PFSK-1 (cell line): ENCODE measurements at regions not wholly inside any gene's neighbourhood (a gene's known extent, or its start where the extent isn't known, plus 50 kb on each side); places are given as distances from the start of the nearest gene placed in this dataset.

Source experiments
- FOXP2 ChIP-seq: optimal IDR thresholded peaks from 2 replicates; pipeline ENCODE3; 2011; ENCODE audit warnings: borderline replicate concordance, control low read depth, inconsistent platforms; ENCODE audit not compliant: insufficient read depth; ENCODE audit errors: extremely low read length, extremely low read depth
- POLR2AphosphoS5 ChIP-seq: IDR thresholded peaks from 2 replicates; pipeline ENCODE4 v1.6.1; 2012; ENCODE audit warnings: low read depth, mild to moderate bottlenecking, control low read depth, low read length, moderate library complexity
- REST ChIP-seq, 2 experiments: IDR thresholded peaks; 2 replicates each; pipeline versions ENCODE4 v1.6.1 to v1.8.0; 2011 to 2012; ENCODE audit warnings: low read depth in 2 of 2, low read length in 2 of 2, control low read depth in 1 of 2, inconsistent platforms in 1 of 2, mild to moderate bottlenecking in 1 of 2, moderate library complexity in 1 of 2; ENCODE audit not compliant: insufficient read depth in 1 of 2
- SIN3A ChIP-seq: IDR thresholded peaks from 2 replicates; pipeline ENCODE4 v1.6.1; 2012; ENCODE audit warnings: mild to moderate bottlenecking, low read length, moderate library complexity, borderline replicate concordance; ENCODE audit not compliant: insufficient read depth
- TAF1 ChIP-seq: IDR thresholded peaks from 2 replicates; pipeline ENCODE4 v1.6.1; 2012; ENCODE audit warnings: low read length, control low read depth, borderline replicate concordance; ENCODE audit not compliant: insufficient read depth

GRCh38 chr3:193962986-193963685, 172.8 kb upstream of the HES1 start:
- no peak for TF ChIP-seq POLR2AphosphoS5
- TF ChIP-seq TAF1: no peak
- TF ChIP-seq REST (IDR thresholded peaks at IDR 0.05; ENCODE audit: insufficient read depth in 1 of 2, low read depth in 2 of 2, low read length in 2 of 2): no peak
- no peak for TF ChIP-seq SIN3A
- TF ChIP-seq FOXP2: no peak
